ENCODE measurements at regions not wholly inside any gene's neighbourhood (a gene's known extent, or its start where the extent isn't known, plus 50 kb on each side); places are given as distances from the start of the nearest gene placed in this dataset.
A peak's percentile ranks its signal among the peaks of the same experiment; 100 is the strongest.

DNA sequence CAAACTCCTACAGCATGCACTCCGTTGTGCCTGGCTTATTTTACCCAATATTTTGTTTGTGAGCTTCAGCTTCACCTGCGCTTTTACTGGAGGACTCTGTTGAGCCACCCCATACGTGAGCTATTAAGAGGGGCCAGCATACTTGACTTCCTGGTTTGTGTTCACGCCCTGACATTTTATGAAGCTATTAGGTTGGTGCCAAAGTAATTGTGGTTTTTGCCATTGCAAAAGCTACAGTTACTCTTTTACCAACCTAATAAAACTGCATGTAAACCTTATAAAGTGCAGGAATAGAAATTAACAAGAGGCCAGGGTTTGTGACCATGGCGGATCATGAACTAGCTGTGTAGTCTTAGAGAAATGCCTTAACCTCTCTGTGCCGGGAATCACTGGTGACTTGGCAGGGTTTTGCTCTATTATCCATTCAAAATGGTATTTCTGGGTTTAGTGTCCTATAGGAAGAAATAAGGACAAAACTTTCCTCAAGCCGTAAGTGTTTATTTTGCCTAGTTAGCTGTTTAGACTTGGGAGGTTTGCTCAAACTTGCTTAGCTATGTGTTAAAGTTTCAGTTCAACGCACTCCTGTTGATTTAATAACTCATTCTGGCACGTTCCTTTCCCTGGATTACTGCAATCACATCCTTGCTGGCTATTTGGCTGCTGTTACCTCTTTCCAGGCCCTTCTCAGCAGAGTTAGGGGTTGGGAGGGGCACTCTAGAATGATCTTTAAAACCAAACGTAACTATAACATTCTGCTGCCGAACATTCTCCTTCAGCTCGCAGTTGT is 1027.6 kb downstream of the BCL11B start:
- DNase-seq: no peak

GRCh38 chr14:98244966-98245569 is 1026.9 kb downstream of the BCL11B start:
- no peak for DNase-seq

DNA sequence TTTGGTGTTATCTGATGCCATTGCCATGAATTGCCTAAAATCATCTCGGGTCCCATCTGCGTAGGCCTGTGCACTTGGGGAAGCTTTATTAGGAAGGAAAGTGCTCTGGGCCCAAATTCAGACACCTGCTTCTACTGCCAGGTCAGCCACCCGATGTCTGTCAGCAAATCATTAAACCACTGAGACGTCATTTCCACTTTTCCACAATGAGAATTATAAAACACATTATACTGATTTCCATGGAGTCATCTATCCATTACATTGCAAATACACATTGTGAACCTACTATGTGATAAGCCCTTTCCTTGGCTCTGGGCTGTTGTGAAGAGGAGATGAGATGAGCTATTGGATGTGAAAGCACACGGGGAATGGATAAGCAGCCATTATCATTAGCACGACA is 1022.9 kb downstream of the BCL11B start:
- DNase-seq: no peak

DNA sequence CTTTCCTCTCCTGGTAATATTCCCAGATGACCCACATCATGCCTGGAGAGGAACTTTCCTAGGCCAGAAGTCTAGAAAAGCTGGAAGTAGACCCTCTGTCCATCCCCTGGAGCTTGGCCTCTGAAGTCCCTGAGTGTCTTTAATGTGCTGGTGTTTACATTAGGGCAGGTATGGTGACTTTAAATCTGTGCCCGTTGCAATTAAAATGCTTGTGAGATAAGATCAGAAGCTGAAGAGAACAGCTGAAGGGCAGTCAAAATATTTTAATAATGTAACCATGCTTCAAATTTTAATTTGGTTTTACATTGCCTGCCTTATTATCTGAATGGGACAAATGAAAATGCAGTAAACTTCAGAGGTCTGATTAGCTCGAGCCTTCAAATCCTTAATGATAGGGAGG is 1022.5 kb downstream of the BCL11B start:
- DNase-seq: no peak

DNA sequence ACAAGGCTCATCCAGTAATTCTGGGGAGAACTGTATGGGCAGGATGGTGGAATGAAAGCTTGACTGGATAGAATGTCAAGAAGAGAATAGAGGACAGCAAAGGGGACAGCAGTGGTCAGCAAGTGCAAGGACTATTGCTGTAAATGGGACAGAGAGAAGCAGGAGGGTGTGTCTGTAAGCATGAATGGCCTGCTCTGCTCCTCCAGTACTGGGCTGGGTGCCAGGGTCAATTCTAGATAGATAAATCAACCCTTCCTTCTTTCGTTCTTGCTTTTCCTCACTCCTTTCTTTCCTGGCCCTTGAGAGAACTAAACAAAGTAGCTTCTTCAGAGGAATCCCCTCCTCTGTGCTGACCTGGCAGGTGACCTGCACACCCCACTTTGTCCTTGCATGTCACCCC is 1019.2 kb downstream of the BCL11B start:
- DNase-seq: no peak

GRCh38 chr14:98259881-98260280 is 1012.1 kb downstream of the BCL11B start:
- no peak for DNase-seq

GRCh38 chr14:98262566-98262965 is 1009.4 kb downstream of the BCL11B start:
- no peak for DNase-seq

- DNase-seq: no peak
These were observed 1002.5 kb downstream of the BCL11B start for GRCh38 chr14:98269533-98269932.

GRCh38 chr14:98270201-98270600 is 1001.8 kb downstream of the BCL11B start:
- no peak for DNase-seq

DNA sequence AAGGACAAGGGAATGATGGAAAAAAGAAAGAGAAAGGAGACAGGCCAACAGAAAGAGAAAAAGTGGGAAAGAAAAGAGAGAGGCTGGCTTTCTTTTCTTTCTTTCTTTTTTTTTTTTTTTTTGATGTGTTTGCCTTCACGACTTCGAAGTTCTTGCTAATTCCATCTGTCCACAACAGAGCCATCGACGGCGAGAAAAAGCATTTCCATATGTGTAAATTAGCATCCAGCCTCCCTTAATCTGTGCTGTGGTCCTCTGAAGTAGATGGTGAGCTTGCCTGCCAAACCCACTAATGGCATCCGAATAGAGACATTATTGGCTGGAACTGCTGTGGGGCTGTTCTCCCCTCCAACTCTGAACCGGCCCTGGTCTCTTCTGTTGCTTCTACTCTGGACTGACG is 997.4 kb downstream of the BCL11B start:
- DNase-seq: no peak

DNA sequence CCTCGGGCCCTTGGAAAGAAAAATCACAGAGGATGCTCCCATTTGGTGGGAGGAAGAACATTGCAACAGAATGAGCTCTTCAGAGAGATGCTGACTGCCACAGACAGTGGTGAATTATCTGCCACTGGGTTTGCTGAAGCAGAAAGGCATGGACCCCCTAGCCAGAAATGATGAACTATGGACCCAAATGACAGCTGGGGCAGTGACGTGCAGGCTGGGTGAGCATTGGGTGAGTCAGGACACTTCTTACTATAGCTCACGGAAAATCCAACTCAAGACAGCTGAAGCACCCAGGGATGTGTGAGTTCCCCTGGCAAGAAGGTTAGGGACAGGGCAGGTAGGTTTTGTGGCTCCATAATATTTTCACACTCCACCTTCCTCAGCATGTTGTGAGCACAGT is 993.2 kb downstream of the BCL11B start:
- DNase-seq: no peak

DNA sequence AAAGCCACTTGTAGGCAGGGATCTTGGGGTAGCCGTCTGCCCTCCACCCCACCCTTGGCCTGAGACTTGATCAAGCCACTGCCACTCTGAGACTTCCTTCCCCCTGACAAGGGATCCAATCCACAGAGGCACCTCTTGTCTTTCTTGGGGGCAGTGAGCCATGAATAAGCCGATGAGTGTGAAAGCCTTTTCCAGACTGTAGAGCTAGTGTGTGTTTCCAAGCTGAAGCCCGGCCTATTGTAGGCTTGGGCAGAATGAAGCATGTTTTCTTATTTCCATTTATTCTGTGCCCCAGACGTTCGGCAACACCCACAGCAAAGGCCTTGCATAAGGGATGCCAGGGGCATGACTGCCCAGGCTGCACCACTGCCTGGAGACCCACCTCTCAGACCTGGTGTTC is 991.6 kb downstream of the BCL11B start:
- DNase-seq: no peak

GRCh38 chr14:98288825-98289224 is 983.2 kb downstream of the BCL11B start:
- DNase-seq: no peak

DNA sequence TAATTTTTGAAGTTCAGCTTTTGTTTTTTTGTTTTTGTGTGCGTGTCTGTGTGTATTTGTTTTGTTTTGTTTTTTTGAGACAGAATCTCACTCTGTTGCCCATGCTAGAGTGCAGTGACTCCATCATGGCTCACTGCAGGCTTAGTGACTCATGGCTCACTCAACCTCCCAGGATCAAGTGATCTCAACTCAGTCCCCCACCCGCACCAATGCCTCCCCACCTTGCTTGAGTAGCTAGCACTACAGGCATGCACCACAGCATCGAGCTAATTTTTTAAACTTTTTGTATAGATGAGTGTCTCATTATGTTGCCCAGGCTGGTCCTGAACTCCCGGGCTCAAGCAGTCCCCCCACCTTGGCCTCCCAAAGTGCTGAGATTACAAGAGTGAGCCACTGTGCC is 981.4 kb downstream of the BCL11B start:
- no peak for DNase-seq

GRCh38 chr14:98292191-98292590 is 979.8 kb downstream of the BCL11B start:
- DNase-seq: no peak

- peak in 3 of 56 donors; percentile 0 to 18 (median 13) for DNase-seq
These were observed 978.4 kb downstream of the BCL11B start for GRCh38 chr14:98293576-98293975.

DNA sequence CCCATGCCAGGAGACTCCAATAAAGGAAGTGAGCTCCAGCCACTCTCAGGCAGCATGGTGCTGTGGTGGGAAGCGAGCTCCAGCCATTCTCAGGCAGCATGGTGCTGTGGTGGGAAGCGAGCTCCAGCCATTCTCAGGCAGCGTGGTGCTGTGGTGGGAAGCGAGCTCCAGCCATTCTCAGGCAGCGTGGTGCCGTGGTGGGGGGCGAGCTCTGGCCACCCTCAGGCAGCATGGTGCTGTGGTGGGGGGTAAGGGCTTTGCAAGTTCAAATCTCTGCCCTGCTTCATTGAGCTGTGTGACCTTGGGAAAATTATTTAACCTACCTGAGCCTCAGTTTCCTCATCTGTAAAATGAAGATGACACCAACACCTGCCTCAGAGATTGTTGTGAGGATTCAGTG is 975.1 kb downstream of the BCL11B start:
- no peak for DNase-seq

GRCh38 chr14:98297567-98297966 is 974.4 kb downstream of the BCL11B start:
- no peak for DNase-seq

GRCh38 chr14:98298481-98299244 is 973.3 kb downstream of the BCL11B start:
- DNase-seq: no peak

- DNase-seq: no peak
These were observed 970.3 kb downstream of the BCL11B start for GRCh38 chr14:98301681-98302080.

DNA sequence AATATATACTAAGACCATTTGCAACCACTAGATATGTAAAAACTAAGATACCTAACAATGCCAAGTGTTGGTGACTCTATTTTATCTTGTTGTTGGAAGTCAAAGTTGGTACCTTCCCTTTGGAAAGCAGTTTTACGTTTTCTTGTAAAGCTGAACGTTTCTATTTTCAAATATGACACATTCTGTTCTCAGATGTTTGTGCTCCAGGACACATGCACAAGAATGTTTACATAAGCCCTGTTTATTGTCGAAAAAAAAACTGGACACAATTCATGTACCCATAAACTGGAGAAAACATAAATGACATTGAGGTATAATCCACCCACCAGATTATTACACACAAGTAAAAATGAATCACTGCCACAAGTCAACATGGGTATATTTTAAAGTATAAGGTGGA is 967.4 kb downstream of the BCL11B start:
- DNase-seq: no peak

- no peak for DNase-seq
These were observed 962.4 kb downstream of the BCL11B start for GRCh38 chr14:98309591-98309990.

- DNase-seq: no peak
These were observed 960.0 kb downstream of the BCL11B start for GRCh38 chr14:98312006-98312405.

All from nucleus accumbens (tissue), 56 donors.